Vagina (tissue), 2 donors: ENCODE measurements at regions not wholly inside any gene's neighbourhood (a gene's known extent, or its start where the extent isn't known, plus 50 kb on each side); places are given as distances from the start of the nearest gene placed in this dataset.

Experiments used
- POLR2A ChIP-seq, 2 donors: fragments of 450-650 bp; IDR thresholded peaks; one replicate each; pipeline ENCODE4 v1.6.1; 2017; ENCODE audit warnings: antibody characterized with exemption in 2 of 2, mild to moderate bottlenecking in 2 of 2, moderate library complexity in 2 of 2
- TF ChIP-seq, protein P1 (sequence below), 3 experiments: fragments of 450-650 bp in 2 of 3; fragments of 200-600 bp in 1 of 3; sonication (generic) in 1 of 3; IDR thresholded peaks; one replicate each; pipeline ENCODE4 v1.5.1; 2017 to 2019; ENCODE audit warnings: antibody characterized with exemption in 3 of 3, mild to moderate bottlenecking in 2 of 3, moderate library complexity in 2 of 3

DNA sequence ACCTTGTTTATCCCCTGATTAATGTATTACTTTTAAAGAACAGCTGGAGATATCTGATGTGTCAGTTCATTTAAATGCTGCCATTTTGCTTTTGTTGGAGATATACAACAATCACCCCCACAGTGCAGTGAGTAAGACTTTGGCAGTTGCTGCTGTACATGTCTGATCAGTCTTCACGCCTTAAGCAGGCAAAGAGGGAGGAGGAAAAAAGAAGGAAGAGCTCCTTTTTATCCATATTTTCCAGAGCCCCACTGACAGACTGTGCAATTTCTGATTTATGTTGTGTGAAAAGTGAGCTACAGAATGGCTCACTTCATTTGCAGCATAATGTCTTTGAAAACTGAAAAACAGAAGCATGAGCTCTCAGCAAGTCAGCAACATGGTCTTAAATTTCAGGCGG lies 319.7 kb upstream of the LRIG3 start:
- TF ChIP-seq, protein P1, sequence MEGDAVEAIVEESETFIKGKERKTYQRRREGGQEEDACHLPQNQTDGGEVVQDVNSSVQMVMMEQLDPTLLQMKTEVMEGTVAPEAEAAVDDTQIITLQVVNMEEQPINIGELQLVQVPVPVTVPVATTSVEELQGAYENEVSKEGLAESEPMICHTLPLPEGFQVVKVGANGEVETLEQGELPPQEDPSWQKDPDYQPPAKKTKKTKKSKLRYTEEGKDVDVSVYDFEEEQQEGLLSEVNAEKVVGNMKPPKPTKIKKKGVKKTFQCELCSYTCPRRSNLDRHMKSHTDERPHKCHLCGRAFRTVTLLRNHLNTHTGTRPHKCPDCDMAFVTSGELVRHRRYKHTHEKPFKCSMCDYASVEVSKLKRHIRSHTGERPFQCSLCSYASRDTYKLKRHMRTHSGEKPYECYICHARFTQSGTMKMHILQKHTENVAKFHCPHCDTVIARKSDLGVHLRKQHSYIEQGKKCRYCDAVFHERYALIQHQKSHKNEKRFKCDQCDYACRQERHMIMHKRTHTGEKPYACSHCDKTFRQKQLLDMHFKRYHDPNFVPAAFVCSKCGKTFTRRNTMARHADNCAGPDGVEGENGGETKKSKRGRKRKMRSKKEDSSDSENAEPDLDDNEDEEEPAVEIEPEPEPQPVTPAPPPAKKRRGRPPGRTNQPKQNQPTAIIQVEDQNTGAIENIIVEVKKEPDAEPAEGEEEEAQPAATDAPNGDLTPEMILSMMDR (IDR thresholded peaks at IDR 0.05), result no peak
- TF ChIP-seq POLR2A (IDR thresholded peaks at IDR 0.05), result no peak
